SK-N-SH (cell line): ENCODE measurements at regions not wholly inside any gene's neighbourhood (a gene's known extent, or its start where the extent isn't known, plus 50 kb on each side); places are given as distances from the start of the nearest gene placed in this dataset.

Experiments used
- CTCF ChIA-PET: fragments of 300-600, 350-600 bp; formaldehyde crosslinking; extraction: SDS; loops from one replicate; lab custom pipeline; 2021; lab: Yijun Ruan, JAX
- POLR2A ChIA-PET: fragments of 350-600 bp; sonication (Branson Sonifier 250); formaldehyde crosslinking; extraction: SDS; loops from one replicate; lab custom pipeline; 2020; ENCODE audit warnings: antibody characterized with exemption, inconsistent platforms; lab: Yijun Ruan, JAX
- DNase-seq: peaks from one replicate; pipeline ENCODE4 v3.0.0; 2012
- H2AFZ ChIP-seq: fragments of 200-600 bp; sonication (generic); 2 replicates; pipeline ENCODE4 v1.8.1; 2016; ENCODE audit warnings: antibody characterized with exemption, mild to moderate bottlenecking, low read depth
- H3F3A ChIP-seq: fragments of 200-600 bp; sonication (generic); replicated peaks from 2 replicates; pipeline ENCODE3; 2016; ENCODE audit warnings: antibody characterized with exemption, mild to moderate bottlenecking; ENCODE audit not compliant: insufficient read depth
- H3K27ac ChIP-seq, 2 experiments: fragments of 200-500 bp in 1 of 2; fragments of 200-600 bp in 1 of 2; sonication (Bioruptor generic) in 1 of 2; sonication (generic), shearing (Covaris generic) in 1 of 2; 2 replicates each; pipeline versions ENCODE4 v1.5.1 to v1.6.1; 2014 to 2016; ENCODE audit warnings: low read depth in 2 of 2, inconsistent platforms in 1 of 2, low read length in 1 of 2, mild to moderate bottlenecking in 1 of 2, mixed read lengths in 1 of 2
- H3K27me3 ChIP-seq: fragments of 200-600 bp; sonication (generic), shearing (Covaris generic); 2 replicates; pipeline ENCODE4 v1.6.1; 2016; ENCODE audit warnings: mixed run types; ENCODE audit not compliant: insufficient read depth
- H3K36me3 ChIP-seq, 2 experiments: fragments of 200-500 bp in 1 of 2; fragments of 200-600 bp in 1 of 2; sonication (Bioruptor generic) in 1 of 2; sonication (generic) in 1 of 2; replicated peaks in 1 of 2; 2 replicates each; pipeline versions ENCODE3 to v1.5.1; 2014 to 2016; ENCODE audit warnings: low read length in 1 of 2, mild to moderate bottlenecking in 1 of 2; ENCODE audit not compliant: insufficient read depth in 2 of 2, control insufficient read depth in 1 of 2
- H3K4me1 ChIP-seq, 2 experiments: fragments of 200-500 bp in 1 of 2; fragments of 200-600 bp in 1 of 2; sonication (Bioruptor generic) in 1 of 2; sonication (generic), shearing (Covaris generic) in 1 of 2; 2 replicates each; pipeline versions ENCODE4 v1.5.1 to v1.6.1; 2014 to 2016; ENCODE audit warnings: low read depth in 1 of 2, low read length in 1 of 2, mixed run types in 1 of 2; ENCODE audit not compliant: insufficient read depth in 2 of 2, control insufficient read depth in 1 of 2
- H3K4me2 ChIP-seq: fragments of 200-600 bp; sonication (generic), shearing (Covaris generic); 2 replicates; pipeline ENCODE4 v1.6.1; 2017; ENCODE audit warnings: mixed run types
- H3K4me3 ChIP-seq, 2 experiments: fragments of 200-500 bp in 1 of 2; fragments of 200-600 bp in 1 of 2; sonication (Bioruptor generic) in 1 of 2; sonication (generic), shearing (Covaris generic) in 1 of 2; 2 replicates each; pipeline versions ENCODE4 v1.5.1 to v1.8.1; 2014 to 2016; ENCODE audit warnings: low read depth in 2 of 2, inconsistent platforms in 1 of 2, low read length in 1 of 2, mild to moderate bottlenecking in 1 of 2, mixed read lengths in 1 of 2, moderate library complexity in 1 of 2
- H3K79me2 ChIP-seq: fragments of 200-600 bp; sonication (generic); 2 replicates; pipeline ENCODE4 v1.8.1; 2017; ENCODE audit warnings: mild to moderate bottlenecking; ENCODE audit not compliant: insufficient read depth
- H3K9ac ChIP-seq: fragments of 200-600 bp; sonication (generic); 2 replicates; pipeline ENCODE4 v1.6.1; 2017; ENCODE audit warnings: mixed run types
- H3K9me2 ChIP-seq: fragments of 200-600 bp; sonication (generic); 2 replicates; pipeline ENCODE4 v1.6.1; 2017; ENCODE audit warnings: mixed run types
- H3K9me3 ChIP-seq: fragments of 200-600 bp; sonication (generic); 2 replicates; pipeline ENCODE4 v1.6.1; 2017; ENCODE audit warnings: mixed run types, mild to moderate bottlenecking, moderate library complexity
- H4K20me1 ChIP-seq: fragments of 200-600 bp; sonication (generic); 2 replicates; pipeline ENCODE4 v1.6.1; 2017; ENCODE audit warnings: mild to moderate bottlenecking, mixed run types; ENCODE audit not compliant: insufficient read depth
- CHD2 ChIP-seq: fragments of 150-350 bp; IDR thresholded peaks from 2 replicates; pipeline ENCODE4 v1.6.1; 2018; ENCODE audit warnings: low read length; ENCODE audit not compliant: partially characterized antibody
- CTCF ChIP-seq: fragments of 200-600 bp; sonication (generic); IDR thresholded peaks from 2 replicates; pipeline ENCODE4 v1.6.1; 2017; ENCODE audit warnings: antibody characterized with exemption, mild to moderate bottlenecking, moderate library complexity
- ELF1 ChIP-seq: IDR thresholded peaks from 2 replicates; pipeline ENCODE4 v1.4.0; 2012
- FOXJ3 ChIP-seq: sonication (generic); formaldehyde crosslinking; IDR thresholded peaks from 2 replicates; pipeline ENCODE4 v1.5.1; 2020; ENCODE audit warnings: mild to moderate bottlenecking, missing genetic modification reagents
- FOXM1 ChIP-seq: IDR thresholded peaks from 2 replicates; pipeline ENCODE4 v1.4.0; 2012; ENCODE audit warnings: low read depth, mild to moderate bottlenecking
- GABPA ChIP-seq: IDR thresholded peaks from 2 replicates; pipeline ENCODE4 v1.4.0; 2012; ENCODE audit warnings: low read depth, mild to moderate bottlenecking
- GATA2 ChIP-seq: sonication (generic); formaldehyde crosslinking; IDR thresholded peaks from 2 replicates; pipeline ENCODE4 v1.5.0; 2020; ENCODE audit warnings: mild to moderate bottlenecking, missing genetic modification reagents
- IRF3 ChIP-seq: fragments of 150-350 bp; IDR thresholded peaks from 2 replicates; pipeline ENCODE4 v1.6.1; 2016; ENCODE audit warnings: mild to moderate bottlenecking, low read depth, low read length
- MEF2A ChIP-seq: IDR thresholded peaks from 2 replicates; pipeline ENCODE4 v1.4.0; 2012; ENCODE audit warnings: low read depth, borderline replicate concordance
- NFIC ChIP-seq: IDR thresholded peaks from 2 replicates; pipeline ENCODE4 v1.4.0; 2012; ENCODE audit warnings: borderline replicate concordance
- NRF1 ChIP-seq: IDR thresholded peaks from 2 replicates; pipeline ENCODE4 v1.6.1; 2012; ENCODE audit warnings: low read depth, mild to moderate bottlenecking, low read length
- PBX3 ChIP-seq: IDR thresholded peaks from 2 replicates; pipeline ENCODE4; 2012
- POLR2AphosphoS5 ChIP-seq: IDR thresholded peaks from 2 replicates; pipeline ENCODE4 v1.6.1; 2012; ENCODE audit warnings: low read depth, low read length
- RCOR1 ChIP-seq: fragments of 150-350 bp; IDR thresholded peaks from 2 replicates; pipeline ENCODE4 v1.6.1; 2017; ENCODE audit warnings: antibody characterized with exemption, low read length
- RFX5 ChIP-seq: IDR thresholded peaks from 2 replicates; pipeline ENCODE4 v1.6.1; 2012; ENCODE audit warnings: mild to moderate bottlenecking, improper control_type of control experiment, low read length
- SMC3 ChIP-seq: IDR thresholded peaks from 2 replicates; pipeline ENCODE4 v1.6.1; 2012; ENCODE audit warnings: low read depth, low read length, improper control_type of control experiment
- TAF1 ChIP-seq: IDR thresholded peaks from 2 replicates; pipeline ENCODE4 v1.6.1; 2012; ENCODE audit warnings: low read depth, mild to moderate bottlenecking, low read length, moderate library complexity, borderline replicate concordance
- TEAD4 ChIP-seq: IDR thresholded peaks from 2 replicates; pipeline ENCODE4 v1.4.0; 2012; ENCODE audit warnings: mild to moderate bottlenecking, borderline replicate concordance; ENCODE audit not compliant: insufficient read depth
- WGBS: methylation state at CpG from one replicate; pipeline ENCODE4 v1.1.6; 2017; ENCODE audit warnings: low lambda C conversion rate; 5-methylcytosine and 5-hydroxymethylcytosine counted together
- TF ChIP-seq, protein P1 (sequence below): IDR thresholded peaks from 2 replicates; pipeline ENCODE4 v1.4.0; 2012; ENCODE audit warnings: low read depth
- TF ChIP-seq, protein P2 (sequence below): fragments of 150-350 bp; IDR thresholded peaks from 2 replicates; pipeline ENCODE4 v1.6.1; 2017; ENCODE audit warnings: antibody characterized with exemption, low read length, low read depth, borderline replicate concordance

DNA sequence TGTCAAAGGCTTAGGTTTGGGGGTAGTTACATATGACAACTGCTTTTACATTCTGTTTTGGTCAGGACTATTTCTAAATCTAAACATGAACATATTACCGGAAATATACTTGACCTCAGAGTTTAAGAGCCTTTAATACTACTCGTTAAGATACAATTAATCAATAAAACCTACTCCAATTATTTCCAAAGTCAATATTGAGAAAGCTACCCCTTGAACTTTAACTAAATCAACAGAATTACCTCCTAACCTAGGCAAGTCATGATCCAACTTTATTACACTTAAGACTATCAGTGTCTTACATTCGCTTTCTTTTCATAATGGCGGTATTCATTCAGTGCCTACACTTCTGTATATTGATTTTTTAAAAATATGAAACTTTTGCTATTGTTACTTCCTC, 107.7 kb downstream of the RAP2B start:
- ChIA-PET POLR2A (no interaction called here), CTCF (no interaction called here)
- no peaks in the 10 kb centered on the region for H3K4me1 ChIP-seq
- no peaks in the 10 kb centered on the region for H3K9me2 ChIP-seq
- peaks cover 11% of the 10 kb centered on the region for H3F3A ChIP-seq
- H3K36me3 ChIP-seq, result no peaks in the 10 kb centered on the region
- H3K4me3 ChIP-seq, result no peak overlapping the region
- no peaks in the 10 kb centered on the region for H3K9me3 ChIP-seq
- no peaks in the 10 kb centered on the region for H4K20me1 ChIP-seq
- no peak overlapping the region for H3K4me2 ChIP-seq
- no peaks in the 10 kb centered on the region for H3K79me2 ChIP-seq
- 68% methylated on average over 4 of the region's 4 CpGs for WGBS
- H3K9ac ChIP-seq, result no peak overlapping the region
- peak overlapping the region; percentile 2; the same call in 1 of the 2 replicates for H2AFZ ChIP-seq
- no peak overlapping the region for H3K27ac ChIP-seq
- no peak for TF ChIP-seq TAF1
- no peak for TF ChIP-seq GABPA
- no peak for TF ChIP-seq TEAD4
- TF ChIP-seq, protein P1, sequence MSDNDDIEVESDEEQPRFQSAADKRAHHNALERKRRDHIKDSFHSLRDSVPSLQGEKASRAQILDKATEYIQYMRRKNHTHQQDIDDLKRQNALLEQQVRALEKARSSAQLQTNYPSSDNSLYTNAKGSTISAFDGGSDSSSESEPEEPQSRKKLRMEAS, result no peak
- no peak for TF ChIP-seq NRF1
- TF ChIP-seq PBX3, result no peak
- no peak for TF ChIP-seq NFIC
- no peak for TF ChIP-seq RFX5
- no peak for TF ChIP-seq IRF3
- TF ChIP-seq FOXM1, result no peak
- TF ChIP-seq FOXJ3 (CRISPR knock-in tag), result no peak
- TF ChIP-seq MEF2A, result no peak
- no peak for TF ChIP-seq GATA2 (CRISPR knock-in tag)
- TF ChIP-seq RCOR1, result no peak
- no peak for TF ChIP-seq CHD2
- no peak for TF ChIP-seq SMC3
- TF ChIP-seq POLR2AphosphoS5, result no peak
- TF ChIP-seq ELF1, result no peak
- TF ChIP-seq CTCF, result no peak
- TF ChIP-seq, protein P2, sequence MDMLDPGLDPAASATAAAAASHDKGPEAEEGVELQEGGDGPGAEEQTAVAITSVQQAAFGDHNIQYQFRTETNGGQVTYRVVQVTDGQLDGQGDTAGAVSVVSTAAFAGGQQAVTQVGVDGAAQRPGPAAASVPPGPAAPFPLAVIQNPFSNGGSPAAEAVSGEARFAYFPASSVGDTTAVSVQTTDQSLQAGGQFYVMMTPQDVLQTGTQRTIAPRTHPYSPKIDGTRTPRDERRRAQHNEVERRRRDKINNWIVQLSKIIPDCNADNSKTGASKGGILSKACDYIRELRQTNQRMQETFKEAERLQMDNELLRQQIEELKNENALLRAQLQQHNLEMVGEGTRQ, result no peak
- no peaks in the 10 kb centered on the region for H3K27me3 ChIP-seq
- DNase-seq, result no peak
